Endothelial cell of umbilical vein (primary cell): ENCODE measurements at regions not wholly inside any gene's neighbourhood (a gene's known extent, or its start where the extent isn't known, plus 50 kb on each side); places are given as distances from the start of the nearest gene placed in this dataset.

Source experiments
- BruUV-seq: library from RNA; stranded (reverse); fragments of 400-500 nt; replicated peaks from 2 replicates; lab custom pipeline; 2021; lab: Mats Ljungman, UMichigan
- CTCF ChIA-PET: fragments of 300-600, 350-600 bp; sonication (Branson Sonifier 250); formaldehyde crosslinking; loops from one replicate; lab custom pipeline; 2021; ENCODE audit warnings: antibody characterized with exemption, inconsistent platforms; lab: Charles Lee
- POLR2A ChIA-PET: fragments of 300-600, 350-600 bp; sonication (Branson Sonifier 250); formaldehyde crosslinking; loops from one replicate; lab custom pipeline; 2021; ENCODE audit warnings: antibody characterized with exemption, inconsistent platforms; lab: Charles Lee
- DNase-seq: peaks from one replicate; pipeline ENCODE4 v3.0.0-alpha.2; 2011; ENCODE audit warnings: low read depth, low spot score
- FAIRE-seq: peaks from 2 replicates; lab custom pipeline; 2011; peaks lifted over from hg19 to GRCh38; lab: Jason Lieb, UNC
- H2AFZ ChIP-seq: 2 replicates; pipeline ENCODE4 v1.6.0; 2012; ENCODE audit warnings: low read depth, low read length, control low read depth, inconsistent platforms
- H3K27ac ChIP-seq: 2 replicates; pipeline ENCODE4 v1.5.1; 2011; ENCODE audit warnings: low read depth, mild to moderate bottlenecking, control low read depth, low read length, moderate library complexity; ENCODE audit not compliant: insufficient read depth
- H3K27me3 ChIP-seq, 2 experiments: 2 replicates each; pipeline versions ENCODE4 v1.6.0 to v1.6.1; 2011; ENCODE audit warnings: low read length in 2 of 2, mixed read lengths in 1 of 2; ENCODE audit not compliant: control insufficient read depth in 2 of 2, insufficient read depth in 2 of 2
- H3K36me3 ChIP-seq, 2 experiments: 2 replicates in 1 of 2; 3 replicates in 1 of 2; pipeline ENCODE4 v1.5.1; 2011; ENCODE audit warnings: low read length in 2 of 2, mild to moderate bottlenecking in 1 of 2, moderate library complexity in 1 of 2; ENCODE audit not compliant: control insufficient read depth in 2 of 2, insufficient read depth in 2 of 2; ENCODE audit errors: extremely low read depth in 1 of 2
- H3K4me1 ChIP-seq: 3 replicates; pipeline ENCODE4 v1.5.1; 2011; ENCODE audit warnings: mild to moderate bottlenecking, low read length; ENCODE audit not compliant: control insufficient read depth, insufficient read depth; ENCODE audit errors: extremely low read depth
- H3K4me2 ChIP-seq: 2 replicates; pipeline ENCODE4 v1.6.1; 2011; ENCODE audit warnings: low read length, control low read depth, mixed read lengths; ENCODE audit not compliant: insufficient read depth
- H3K4me3 ChIP-seq, 3 experiments: fragments of 200-600 bp in 1 of 3; sonication (generic), shearing (Covaris generic) in 1 of 3; replicated peaks in 1 of 3; 2 replicates each; pipeline ENCODE4 v1.5.1; 2011 to 2016; ENCODE audit warnings: control low read depth in 3 of 3, low read length in 3 of 3, mild to moderate bottlenecking in 2 of 3, inconsistent platforms in 1 of 3, low read depth in 1 of 3, moderate library complexity in 1 of 3; ENCODE audit not compliant: insufficient read depth in 1 of 3
- H3K79me2 ChIP-seq: 2 replicates; pipeline ENCODE4 v1.6.0; 2012; ENCODE audit warnings: low read length, inconsistent platforms; ENCODE audit not compliant: control insufficient read depth, insufficient read depth
- H3K9ac ChIP-seq: replicated peaks from 2 replicates; pipeline ENCODE3; 2011; ENCODE audit warnings: low read length, control low read depth; ENCODE audit not compliant: insufficient read depth; ENCODE audit errors: extremely low read depth
- H3K9me1 ChIP-seq: replicated peaks from 3 replicates; pipeline ENCODE4 v1.6.0; 2011; ENCODE audit warnings: mild to moderate bottlenecking, low read length; ENCODE audit not compliant: control insufficient read depth, insufficient read depth; ENCODE audit errors: extremely low read depth
- H3K9me3 ChIP-seq: replicated peaks from 2 replicates; pipeline ENCODE4 v1.5.1; 2012; ENCODE audit warnings: low read length, inconsistent platforms; ENCODE audit not compliant: control insufficient read depth, insufficient read depth
- H4K20me1 ChIP-seq: replicated peaks from 2 replicates; pipeline ENCODE3; 2011; ENCODE audit warnings: mild to moderate bottlenecking, low read length; ENCODE audit not compliant: control insufficient read depth, insufficient read depth; ENCODE audit errors: extremely low read depth
- EZH2 ChIP-seq: IDR thresholded peaks from 2 replicates; pipeline ENCODE4 v1.6.1; 2012; ENCODE audit warnings: borderline replicate concordance, low read depth, mild to moderate bottlenecking, moderate library complexity, low read length, inconsistent platforms; ENCODE audit not compliant: severe bottlenecking
- FOS ChIP-seq: IDR thresholded peaks from 2 replicates; pipeline ENCODE4 v1.6.1; 2011; ENCODE audit warnings: mild to moderate bottlenecking, low read length, moderate library complexity, borderline replicate concordance; ENCODE audit not compliant: insufficient read depth
- GATA2 ChIP-seq: IDR thresholded peaks from 2 replicates; pipeline ENCODE4 v1.7.0; 2011; ENCODE audit warnings: low read depth, mild to moderate bottlenecking, moderate library complexity, mixed read lengths, low read length; ENCODE audit not compliant: insufficient read length, insufficient read depth
- JUN ChIP-seq: IDR thresholded peaks from 2 replicates; pipeline ENCODE4 v1.6.1; 2011; ENCODE audit warnings: borderline replicate concordance, low read depth; ENCODE audit not compliant: insufficient read length, insufficient read depth
- MAX ChIP-seq: IDR thresholded peaks from 2 replicates; pipeline ENCODE4 v1.6.1; 2011; ENCODE audit not compliant: insufficient read depth, insufficient read length
- MYC ChIP-seq: IDR thresholded peaks from one replicate; pipeline ENCODE4 v1.6.1; 2011; ENCODE audit warnings: mild to moderate bottlenecking, low read depth, low read length
- POLR2A ChIP-seq: IDR thresholded peaks from 2 replicates; pipeline ENCODE4 v1.6.1; 2012; ENCODE audit warnings: low read depth, mild to moderate bottlenecking, control low read depth, low read length
- POLR2AphosphoS5 ChIP-seq: IDR thresholded peaks from 2 replicates; pipeline ENCODE4 v1.6.1; 2012; ENCODE audit warnings: low read depth, mild to moderate bottlenecking, control low read depth, low read length, moderate library complexity; ENCODE audit not compliant: insufficient read depth
- dilution Hi-C: fragments of 300-500 bp; cut with MboI; formaldehyde crosslinking; loops from one replicate; pipeline ENCODE4 v1.15.0; 2019; ENCODE audit warnings: low sequenced_read_pairs; ENCODE audit not compliant: extremely low pct_ligation_motif_present
- intact Hi-C: fragments of 100-400 bp; cut with micrococcal nuclease; formaldehyde crosslinking; loops from one replicate; pipeline ENCODE4 v1.10.0; 2022

- DNase-seq = no peak
- Histone ChIP-seq H3K27me3 (no peaks in the 10 kb centered on the region), H4K20me1 (no peaks in the 10 kb centered on the region), H3K4me2 (no peak overlapping the region), H3K4me1 (no peaks in the 10 kb centered on the region), H3K9ac (no peak overlapping the region), H3K9me3 (no peaks in the 10 kb centered on the region), H3K4me3 (no peak overlapping the region), H3K79me2 (no peaks in the 10 kb centered on the region), H3K9me1 (no peaks in the 10 kb centered on the region), H3K27ac (no peak overlapping the region), H2AFZ (no peak overlapping the region), H3K36me3 (no peaks in the 10 kb centered on the region)
- FAIRE-seq = no peak
- BruUV-seq = no TSS peak
- dilution Hi-C loops = no loop called here
- POLR2A ChIA-PET = no interaction called here
- CTCF ChIA-PET = interaction anchor here (1.3 to 1.7 kb wide), 2 partner anchors 8 to 9 kb away, joined by 4 to 5 read pairs; no protein-coding TSS in a partner anchor
- intact Hi-C loops = no loop called here
- TF ChIP-seq POLR2AphosphoS5 (no peak), EZH2 (no peak), FOS (no peak), GATA2 (no peak), MYC (no peak), JUN (no peak), MAX (no peak), POLR2A (no peak)
These were observed 239.0 kb upstream of the PDGFD start for GRCh38 chr11:104402812-104403521.
